Renal cortical epithelial cell (primary cell): ENCODE measurements at regions not wholly inside any gene's neighbourhood (a gene's known extent, or its start where the extent isn't known, plus 50 kb on each side); places are given as distances from the start of the nearest gene placed in this dataset.
A peak's percentile ranks its signal among the peaks of the same experiment; 100 is the strongest.

Source experiments
- DNase-seq: peaks from one replicate; pipeline ENCODE4 v3.0.0-alpha.2; 2011; ENCODE audit warnings: low read depth

GRCh38 chr10:113292086-113292485, 260.8 kb upstream of the HABP2 start:
- no peak for DNase-seq

GRCh38 chr10:113292743-113293142, 260.1 kb upstream of the HABP2 start:
- no peak for DNase-seq

GRCh38 chr10:113293167-113293566, 259.7 kb upstream of the HABP2 start:
- no peak for DNase-seq

- DNase-seq = no peak
These were observed 258.0 kb upstream of the HABP2 start for GRCh38 chr10:113294868-113295267.

GRCh38 chr10:113297226-113297625, 255.6 kb upstream of the HABP2 start:
- DNase-seq = peak; percentile 53

GRCh38 chr10:113298616-113299015, 254.2 kb upstream of the HABP2 start:
- DNase-seq = no peak

- no peak for DNase-seq
These were observed 252.7 kb upstream of the HABP2 start for GRCh38 chr10:113300201-113300600.

- no peak for DNase-seq
These were observed 252.2 kb upstream of the HABP2 start for GRCh38 chr10:113300617-113301016.

GRCh38 chr10:113301342-113301984, 251.4 kb upstream of the HABP2 start:
- DNase-seq = no peak

GRCh38 chr10:113302062-113302461, 250.8 kb upstream of the HABP2 start:
- no peak for DNase-seq

- DNase-seq = peak; percentile 10
These were observed 249.2 kb upstream of the HABP2 start for GRCh38 chr10:113303544-113304146.

GRCh38 chr10:113304726-113305125, 248.1 kb upstream of the HABP2 start:
- DNase-seq = peak; percentile 38

- no peak for DNase-seq
These were observed 247.0 kb upstream of the HABP2 start for GRCh38 chr10:113305871-113306270.

- DNase-seq = no peak
These were observed 243.1 kb upstream of the HABP2 start for GRCh38 chr10:113309791-113310190.

- DNase-seq = no peak
These were observed 242.5 kb upstream of the HABP2 start for GRCh38 chr10:113310347-113310746.

- no peak for DNase-seq
These were observed 239.7 kb upstream of the HABP2 start for GRCh38 chr10:113313048-113313602.

- DNase-seq = no peak
These were observed 239.1 kb upstream of the HABP2 start for GRCh38 chr10:113313722-113314121.

GRCh38 chr10:113316506-113316905, 236.3 kb upstream of the HABP2 start:
- DNase-seq = no peak

GRCh38 chr10:113317489-113317888, 235.4 kb upstream of the HABP2 start:
- no peak for DNase-seq

GRCh38 chr10:113319479-113319878, 233.4 kb upstream of the HABP2 start:
- no peak for DNase-seq

GRCh38 chr10:113320211-113320610, 232.6 kb upstream of the HABP2 start:
- no peak for DNase-seq

GRCh38 chr10:113320987-113321386, 231.9 kb upstream of the HABP2 start:
- DNase-seq = no peak

- DNase-seq = no peak
These were observed 230.0 kb upstream of the HABP2 start for GRCh38 chr10:113322843-113323242.

GRCh38 chr10:113323985-113324384, 228.9 kb upstream of the HABP2 start:
- DNase-seq = no peak
